ENCODE measurements at regions not wholly inside any gene's neighbourhood (a gene's known extent, or its start where the extent isn't known, plus 50 kb on each side); places are given as distances from the start of the nearest gene placed in this dataset.

- TF ChIP-seq CTCF (IDR thresholded peaks at IDR 0.05) (no peak), POLR2A (IDR thresholded peaks at IDR 0.05) (no peak)
These were observed 130.3 kb upstream of the NUDT7 start for GRCh38 chr16:77592021-77592420.

All from upper lobe of left lung (tissue), 4 donors.